Liver (tissue), 8 donors: ENCODE measurements at regions not wholly inside any gene's neighbourhood (a gene's known extent, or its start where the extent isn't known, plus 50 kb on each side); places are given as distances from the start of the nearest gene placed in this dataset.

Source experiments
- DNase-seq: peaks from one replicate; pipeline ENCODE4 v3.0.0-alpha.2; 2017; ENCODE audit warnings: low spot score
- H3K27ac ChIP-seq, 2 donors: one replicate each; pipeline ENCODE4 v1.7.0; 2013; ENCODE audit warnings: inconsistent platforms in 2 of 2, low read length in 2 of 2, control low read depth in 1 of 2, low read depth in 1 of 2, mild to moderate bottlenecking in 1 of 2
- H3K27me3 ChIP-seq, 4 donors: one replicate each; pipeline versions ENCODE4 v1.6.1 to v1.7.0; 2013; ENCODE audit warnings: low read length in 3 of 4, inconsistent platforms in 1 of 4, mild to moderate bottlenecking in 1 of 4, moderate library complexity in 1 of 4; ENCODE audit not compliant: control insufficient read depth in 4 of 4, insufficient read depth in 4 of 4
- H3K36me3 ChIP-seq, 4 donors: one replicate each; pipeline versions ENCODE4 v1.6.1 to v1.7.0; 2013; ENCODE audit warnings: low read length in 3 of 4, mild to moderate bottlenecking in 3 of 4, low read depth in 1 of 4, moderate library complexity in 1 of 4; ENCODE audit not compliant: control insufficient read depth in 4 of 4, insufficient read depth in 3 of 4
- H3K4me1 ChIP-seq, 4 donors: one replicate each; pipeline versions ENCODE4 v1.6.1 to v1.7.0; 2013; ENCODE audit warnings: low read length in 3 of 4, mild to moderate bottlenecking in 3 of 4, moderate library complexity in 1 of 4; ENCODE audit not compliant: control insufficient read depth in 4 of 4, insufficient read depth in 4 of 4
- H3K4me3 ChIP-seq, 3 donors: one replicate each; pipeline versions ENCODE4 v1.6.1 to v1.7.0; 2013; ENCODE audit warnings: low read length in 3 of 3, control low read depth in 1 of 3, low read depth in 1 of 3, mild to moderate bottlenecking in 1 of 3
- H3K9ac ChIP-seq, 2 donors: one replicate each; pipeline ENCODE4 v1.7.0; 2013; ENCODE audit warnings: low read length in 2 of 2, mild to moderate bottlenecking in 2 of 2, moderate library complexity in 2 of 2, control low read depth in 1 of 2, low read depth in 1 of 2
- H3K9me3 ChIP-seq, 4 donors: one replicate each; pipeline versions ENCODE4 v1.6.1 to v1.7.0; 2013; ENCODE audit warnings: low read length in 3 of 4; ENCODE audit not compliant: control insufficient read depth in 4 of 4
- EGR1 ChIP-seq, 2 donors: IDR thresholded peaks; 2 replicates each; pipeline ENCODE4 v1.6.1; 2016 to 2018; ENCODE audit warnings: antibody characterized with exemption in 2 of 2, low read depth in 2 of 2
- FOXA1 ChIP-seq: IDR thresholded peaks from 2 replicates; pipeline ENCODE4 v1.6.1; 2016; ENCODE audit warnings: antibody characterized with exemption
- FOXA2 ChIP-seq: IDR thresholded peaks from 2 replicates; pipeline ENCODE4 v1.6.1; 2016; ENCODE audit warnings: antibody characterized with exemption
- GABPA ChIP-seq, 2 donors: IDR thresholded peaks in 1 of 2; conservative IDR thresholded peaks in 1 of 2; 2 replicates each; pipeline ENCODE4 v1.6.1; 2016; ENCODE audit warnings: antibody characterized with exemption in 2 of 2, mild to moderate bottlenecking in 1 of 2, moderate library complexity in 1 of 2
- HNF4A ChIP-seq, 2 donors: conservative IDR thresholded peaks; 2 replicates each; pipeline ENCODE4 v1.6.1; 2016; ENCODE audit warnings: antibody characterized with exemption in 2 of 2, mild to moderate bottlenecking in 2 of 2
- JUND ChIP-seq, 2 donors: IDR thresholded peaks; 2 replicates each; pipeline ENCODE4 v1.6.1; 2016; ENCODE audit warnings: antibody characterized with exemption in 2 of 2
- MAX ChIP-seq: IDR thresholded peaks from 2 replicates; pipeline ENCODE4 v1.6.1; 2016; ENCODE audit warnings: antibody characterized with exemption
- NR2F2 ChIP-seq: IDR thresholded peaks from 2 replicates; pipeline ENCODE4 v1.6.1; 2016; ENCODE audit warnings: antibody characterized with exemption
- RAD21 ChIP-seq, 2 donors: IDR thresholded peaks; 2 replicates each; pipeline ENCODE4 v1.6.1; 2016; ENCODE audit warnings: antibody characterized with exemption in 2 of 2, mild to moderate bottlenecking in 2 of 2
- REST ChIP-seq: IDR thresholded peaks from 2 replicates; pipeline ENCODE4 v1.6.1; 2016; ENCODE audit warnings: antibody characterized with exemption, mild to moderate bottlenecking
- RXRA ChIP-seq, 2 donors: IDR thresholded peaks; 2 replicates each; pipeline ENCODE4 v1.6.1; 2017 to 2018; ENCODE audit warnings: antibody characterized with exemption in 2 of 2, mild to moderate bottlenecking in 1 of 2
- SP1 ChIP-seq: IDR thresholded peaks from 2 replicates; pipeline ENCODE4 v1.6.1; 2018; ENCODE audit warnings: antibody characterized with exemption, mild to moderate bottlenecking
- TAF1 ChIP-seq: conservative IDR thresholded peaks from 2 replicates; pipeline ENCODE4 v1.6.1; 2016; ENCODE audit warnings: antibody characterized with exemption, mild to moderate bottlenecking
- YY1 ChIP-seq: IDR thresholded peaks from 2 replicates; pipeline ENCODE4 v1.6.1; 2016; ENCODE audit warnings: antibody characterized with exemption, mild to moderate bottlenecking
- ZBTB33 ChIP-seq: IDR thresholded peaks from 2 replicates; pipeline ENCODE4 v1.6.1; 2016; ENCODE audit warnings: antibody characterized with exemption
- WGBS: extraction: QIAGEN DNeasy Blood & Tissue Kit; methylation state at CpG from one replicate; pipeline ENCODE4 v1.1.7; 2013; 5-methylcytosine and 5-hydroxymethylcytosine counted together
- TF ChIP-seq, protein P1 (sequence below): IDR thresholded peaks from 2 replicates; pipeline ENCODE4 v1.6.1; 2016; ENCODE audit warnings: antibody characterized with exemption
- TF ChIP-seq, protein P2 (sequence below): fragments of 150-350 bp; IDR thresholded peaks from 2 replicates; pipeline ENCODE4 v1.5.1; 2017; ENCODE audit warnings: improper control_type of control experiment, low read depth, low read length; ENCODE audit not compliant: missing input control
- donor health status: healthy.
- donor health status: healthy.
- donor health status: healthy.
- donor health status: healthy.
- donor health status: healthy.

DNA sequence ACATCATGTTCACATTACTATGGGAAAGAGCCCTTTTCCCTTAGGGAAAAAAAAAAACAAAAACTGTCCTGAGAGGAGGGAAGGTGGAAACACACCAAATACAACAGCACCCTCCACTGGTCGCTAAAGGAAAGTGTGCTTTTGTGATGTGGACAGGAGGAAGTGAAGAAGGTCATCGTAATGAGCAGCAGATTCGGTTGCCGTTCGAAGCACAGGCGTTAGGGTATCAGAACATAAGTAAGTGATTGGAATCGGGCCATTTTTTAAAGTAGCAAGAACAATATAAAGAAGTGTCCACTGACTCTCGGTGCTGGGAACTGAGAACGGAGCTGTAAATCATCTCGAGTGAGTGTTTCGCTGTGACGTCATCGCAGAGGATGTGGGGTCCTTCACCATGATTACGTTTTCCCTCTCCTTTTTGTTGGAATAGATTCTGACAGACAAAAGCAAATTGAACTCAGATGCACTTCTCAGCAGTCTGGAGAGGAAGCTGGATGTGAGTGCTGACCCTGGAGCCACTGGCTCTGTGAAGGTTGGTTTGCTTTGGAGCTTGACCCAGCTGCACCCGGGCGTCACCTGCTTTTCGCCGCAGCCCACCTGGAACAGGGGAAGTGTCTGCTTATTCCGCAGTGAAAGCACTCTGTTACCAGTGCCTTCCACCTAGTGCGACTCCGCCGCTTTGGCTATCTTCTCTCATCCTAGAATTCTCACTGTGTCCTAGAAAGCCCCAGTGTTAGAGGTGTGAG lies 203.6 kb upstream of the GMDS start:
- no peaks in the 10 kb centered on the region for H3K4me1 ChIP-seq
- no peak overlapping the region for H3K9ac ChIP-seq
- H3K4me3 ChIP-seq: no peak overlapping the region

DNA sequence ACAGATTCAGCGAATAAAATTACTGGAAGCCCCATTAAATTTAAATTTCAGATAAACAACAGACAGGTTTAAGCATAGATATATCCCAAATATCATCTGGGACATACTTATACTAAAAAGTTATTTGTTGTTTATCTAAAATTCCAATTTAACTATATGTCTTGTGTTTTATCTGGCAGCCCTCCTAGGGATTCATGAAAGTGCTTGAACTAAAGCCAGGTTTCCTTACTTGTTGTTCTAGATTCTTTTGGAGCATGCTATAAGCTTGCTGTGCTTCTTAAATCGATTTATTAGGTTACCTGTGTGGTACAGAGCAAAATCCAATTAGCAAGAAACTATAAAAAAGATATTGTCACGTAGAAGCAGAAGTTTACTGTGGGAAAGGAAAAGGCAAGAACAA lies 202.5 kb upstream of the GMDS start:
- TF ChIP-seq FOXA2 (no peak), RAD21 (IDR thresholded peaks at IDR 0.05) (no peak), YY1 (no peak), RXRA (IDR thresholded peaks at IDR 0.05) (no peak), SP1 (no peak), TAF1 (no peak), EGR1 (IDR thresholded peaks at IDR 0.05; ENCODE audit: low read depth in 2 of 2) (no peak)
- TF ChIP-seq, protein P1, sequence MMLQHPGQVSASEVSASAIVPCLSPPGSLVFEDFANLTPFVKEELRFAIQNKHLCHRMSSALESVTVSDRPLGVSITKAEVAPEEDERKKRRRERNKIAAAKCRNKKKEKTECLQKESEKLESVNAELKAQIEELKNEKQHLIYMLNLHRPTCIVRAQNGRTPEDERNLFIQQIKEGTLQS: no peak
- no peaks in the 10 kb centered on the region for H3K4me1 ChIP-seq
- H3K36me3 ChIP-seq: peaks cover 0 to 2% (median 0%) of the 10 kb centered on the region in 4 donors
- WGBS: 85% methylated on average over 3 of the region's 3 CpGs
- no peaks in the 10 kb centered on the region for H3K27me3 ChIP-seq
- no peak overlapping the region for H3K4me3 ChIP-seq
- H3K27ac ChIP-seq: no peak overlapping the region
- no peak overlapping the region for H3K9ac ChIP-seq
- H3K9me3 ChIP-seq: no peaks in the 10 kb centered on the region
- DNase-seq: no peak

More for the DNA sequence above, 203.6 kb upstream of the GMDS start:
- TF ChIP-seq RAD21 (IDR thresholded peaks at IDR 0.05) (peak; percentile 67 to 81), RXRA (IDR thresholded peaks at IDR 0.05) (no peak), EGR1 (IDR thresholded peaks at IDR 0.05; ENCODE audit: low read depth in 2 of 2) (no peak), GABPA (IDR thresholded peaks at IDR 0.05 in 1 of 2, conservative IDR thresholded peaks at IDR 0.05 in 1 of 2) (no peak)
- TF ChIP-seq, protein P2, sequence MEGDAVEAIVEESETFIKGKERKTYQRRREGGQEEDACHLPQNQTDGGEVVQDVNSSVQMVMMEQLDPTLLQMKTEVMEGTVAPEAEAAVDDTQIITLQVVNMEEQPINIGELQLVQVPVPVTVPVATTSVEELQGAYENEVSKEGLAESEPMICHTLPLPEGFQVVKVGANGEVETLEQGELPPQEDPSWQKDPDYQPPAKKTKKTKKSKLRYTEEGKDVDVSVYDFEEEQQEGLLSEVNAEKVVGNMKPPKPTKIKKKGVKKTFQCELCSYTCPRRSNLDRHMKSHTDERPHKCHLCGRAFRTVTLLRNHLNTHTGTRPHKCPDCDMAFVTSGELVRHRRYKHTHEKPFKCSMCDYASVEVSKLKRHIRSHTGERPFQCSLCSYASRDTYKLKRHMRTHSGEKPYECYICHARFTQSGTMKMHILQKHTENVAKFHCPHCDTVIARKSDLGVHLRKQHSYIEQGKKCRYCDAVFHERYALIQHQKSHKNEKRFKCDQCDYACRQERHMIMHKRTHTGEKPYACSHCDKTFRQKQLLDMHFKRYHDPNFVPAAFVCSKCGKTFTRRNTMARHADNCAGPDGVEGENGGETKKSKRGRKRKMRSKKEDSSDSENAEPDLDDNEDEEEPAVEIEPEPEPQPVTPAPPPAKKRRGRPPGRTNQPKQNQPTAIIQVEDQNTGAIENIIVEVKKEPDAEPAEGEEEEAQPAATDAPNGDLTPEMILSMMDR: peak; percentile 41
- no peak for DNase-seq
- Histone ChIP-seq H3K27ac (no peak overlapping the region), H3K9me3 (no peaks in the 10 kb centered on the region), H3K36me3 (peaks cover 0 to under 1% (median 0%) of the 10 kb centered on the region in 4 donors), H3K27me3 (no peaks in the 10 kb centered on the region)
- 53% methylated on average over 22 of the region's 22 CpGs for whole genome bisulfite sequencing

GRCh38 chr6:2447318-2447920 lies 202.0 kb upstream of the GMDS start:
- H3K27ac ChIP-seq: no peak overlapping the region
- DNase-seq: no peak
- no peaks in the 10 kb centered on the region for H3K27me3 ChIP-seq
- no peak overlapping the region for H3K4me3 ChIP-seq
- H3K4me1 ChIP-seq: no peaks in the 10 kb centered on the region
- H3K9ac ChIP-seq: no peak overlapping the region
- whole genome bisulfite sequencing: 67% methylated on average over 4 of the region's 4 CpGs
- no peaks in the 10 kb centered on the region for H3K9me3 ChIP-seq
- peaks cover 0 to 2% (median 0%) of the 10 kb centered on the region in 4 donors for H3K36me3 ChIP-seq
- TF ChIP-seq YY1: no peak
- TF ChIP-seq FOXA2: no peak
- no peak for TF ChIP-seq HNF4A (conservative IDR thresholded peaks at IDR 0.05)
- TF ChIP-seq NR2F2: no peak
- no peak for TF ChIP-seq FOXA1
- no peak for TF ChIP-seq JUND (IDR thresholded peaks at IDR 0.05)
- TF ChIP-seq REST: no peak
- no peak for TF ChIP-seq EGR1 (IDR thresholded peaks at IDR 0.05; ENCODE audit: low read depth in 2 of 2)
- no peak for TF ChIP-seq SP1
- no peak for TF ChIP-seq ZBTB33
- no peak for TF ChIP-seq RAD21 (IDR thresholded peaks at IDR 0.05)
- TF ChIP-seq, protein P1: no peak
- TF ChIP-seq MAX: no peak
